HPDE6-E6E7 (cell line): ENCODE measurements at regions not wholly inside any gene's neighbourhood (a gene's known extent, or its start where the extent isn't known, plus 50 kb on each side); places are given as distances from the start of the nearest gene placed in this dataset.
"Not testable (repeated sequence)": the region's sequence is repeated elsewhere in the genome, so short reads cannot be mapped to it uniquely, and the experiment has no call there.

Experiments used
- DNase-seq: peaks from one replicate; pipeline ENCODE4 v3.0.0; 2011; ENCODE audit warnings: missing footprints; ENCODE audit errors: extremely low spot score

DNA sequence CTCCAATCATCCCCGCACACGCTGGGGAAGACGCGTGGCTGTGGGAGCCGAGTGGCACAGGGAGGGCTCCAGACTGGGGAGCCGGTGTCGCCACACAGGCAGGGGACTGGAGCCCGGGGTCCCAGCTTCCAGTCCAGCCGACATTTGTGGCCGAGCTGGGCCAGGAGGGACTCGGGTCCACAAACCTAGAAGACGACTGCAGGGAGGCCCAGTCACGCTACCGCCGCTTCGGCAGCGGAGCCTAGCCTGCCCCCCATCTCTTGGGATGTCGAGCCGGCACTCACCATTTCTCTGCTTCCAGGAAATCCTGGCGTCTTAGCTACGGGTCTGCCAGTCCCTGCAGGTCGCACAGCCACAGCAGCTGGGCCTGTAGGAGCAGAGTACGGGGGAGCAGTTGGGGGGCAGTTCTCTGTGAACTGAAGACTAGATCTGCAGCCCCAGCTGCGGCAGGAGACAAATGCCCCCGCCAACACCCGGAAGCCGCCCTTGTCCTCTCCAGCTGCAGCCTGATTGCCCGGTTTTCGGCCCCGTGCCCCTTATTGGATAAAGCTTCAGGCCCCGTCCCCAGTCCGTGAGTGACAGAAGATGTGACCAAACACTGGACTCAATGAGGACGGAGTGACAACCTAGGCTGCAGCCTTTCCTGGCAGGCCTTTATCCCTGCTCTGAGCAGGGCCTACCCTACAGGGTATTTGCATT lies 270.7 kb downstream of the ZNF33B start:
- DNase-seq, result peak; percentile 99

DNA sequence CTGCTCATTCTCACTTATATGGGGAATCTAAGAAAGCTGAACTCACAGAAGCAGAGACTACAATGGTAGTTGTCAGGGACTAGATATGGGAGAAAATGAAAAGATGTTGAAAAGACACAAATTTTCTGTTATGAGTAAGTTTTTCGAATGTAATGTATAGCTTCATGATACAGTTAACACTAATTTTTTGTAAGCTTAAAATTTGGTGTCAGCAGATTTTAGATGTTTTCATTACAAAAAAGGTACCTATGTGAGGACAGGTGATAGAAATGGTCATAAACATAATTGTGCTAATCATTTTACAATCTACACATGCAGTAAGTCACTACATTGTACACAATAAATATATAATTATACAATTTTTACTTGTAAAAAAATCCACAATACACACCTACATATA lies 286.6 kb downstream of the ZNF33B start:
- no peak for DNase-seq

DNA sequence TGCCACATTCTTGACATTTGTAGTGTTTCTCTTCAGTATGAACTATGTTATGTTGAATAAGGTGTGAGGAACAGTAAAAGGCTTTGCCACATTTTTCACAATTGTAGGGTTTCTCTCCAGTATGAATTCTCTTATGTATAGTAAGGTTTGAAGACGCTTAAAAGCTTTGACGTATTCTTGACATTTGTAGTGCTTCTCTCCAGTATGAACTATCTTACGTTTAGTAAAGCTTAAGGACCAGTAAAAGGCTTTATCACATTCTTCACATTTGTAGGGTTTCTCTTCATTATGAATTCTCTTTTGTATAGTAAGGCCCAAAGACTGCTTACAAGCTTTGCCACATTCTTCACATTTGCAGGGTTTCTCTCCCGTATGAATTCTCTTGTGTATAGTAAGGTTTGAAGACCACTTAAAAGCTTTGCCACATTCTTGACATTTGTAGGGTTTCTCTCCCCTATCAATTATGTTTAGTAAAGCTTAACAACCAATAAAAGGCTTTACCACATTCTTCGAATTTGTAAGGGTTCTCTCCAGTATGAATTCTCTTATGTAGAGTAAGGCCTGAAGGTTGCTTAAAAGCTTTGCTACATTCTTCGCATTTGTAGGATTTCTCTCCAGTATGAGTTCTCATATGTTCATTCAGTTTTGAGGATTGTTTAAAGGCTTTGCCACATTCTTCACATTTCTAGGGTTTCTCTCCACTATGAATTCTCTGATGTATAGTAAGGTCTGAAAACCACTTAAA lies 301.6 kb downstream of the ZNF33B start:
- DNase-seq, result not testable (repeated sequence)

DNA sequence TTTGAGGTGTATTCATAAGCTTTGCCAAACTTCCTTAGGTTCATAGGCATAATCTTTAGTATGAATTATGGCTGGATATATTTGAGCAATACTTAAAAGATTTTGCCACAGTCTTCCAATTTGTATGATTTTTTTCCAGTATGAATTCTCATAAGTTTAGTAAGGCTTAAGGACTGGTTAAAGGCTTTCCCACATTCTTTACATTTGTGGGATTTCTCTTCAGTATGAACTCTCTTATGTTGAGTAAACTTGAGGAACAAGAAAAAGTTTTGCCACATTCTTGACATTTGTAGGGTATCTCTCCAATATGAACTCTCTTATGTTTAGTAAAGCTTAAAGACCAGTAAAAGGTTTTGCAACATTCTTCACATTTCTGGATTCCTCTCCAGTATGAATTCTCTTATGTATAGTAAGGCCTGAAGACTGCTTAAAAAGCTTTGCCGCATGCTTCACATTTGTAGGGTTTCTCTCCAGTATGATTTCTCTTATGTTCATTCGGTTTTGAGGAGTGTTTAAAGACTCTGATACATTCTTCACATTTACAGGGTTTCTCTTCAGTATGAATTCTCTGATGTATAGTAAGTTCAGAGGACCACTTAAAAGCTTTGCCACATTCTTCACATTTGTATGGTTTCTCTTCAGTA lies 302.6 kb downstream of the ZNF33B start:
- DNase-seq, result not testable (repeated sequence)

DNA sequence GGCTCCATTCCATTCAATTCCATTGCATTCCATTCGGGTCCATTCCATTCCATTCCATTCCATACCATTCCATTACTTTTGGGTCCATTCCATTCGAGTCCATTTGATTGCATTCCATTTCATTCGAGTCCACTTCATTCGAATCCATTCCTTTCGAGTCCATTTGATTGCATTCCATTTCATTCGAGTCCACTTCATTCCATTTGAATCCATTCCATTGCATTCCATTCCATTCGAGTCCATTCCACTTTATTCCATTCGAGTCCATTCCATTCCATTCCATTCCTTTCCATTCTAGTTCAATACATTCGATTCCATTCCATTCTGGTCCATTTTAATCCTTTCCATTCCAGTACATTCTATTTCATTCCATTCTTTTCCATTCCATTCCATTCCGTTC lies 334.0 kb downstream of the ZNF33B start:
- no peak for DNase-seq

DNA sequence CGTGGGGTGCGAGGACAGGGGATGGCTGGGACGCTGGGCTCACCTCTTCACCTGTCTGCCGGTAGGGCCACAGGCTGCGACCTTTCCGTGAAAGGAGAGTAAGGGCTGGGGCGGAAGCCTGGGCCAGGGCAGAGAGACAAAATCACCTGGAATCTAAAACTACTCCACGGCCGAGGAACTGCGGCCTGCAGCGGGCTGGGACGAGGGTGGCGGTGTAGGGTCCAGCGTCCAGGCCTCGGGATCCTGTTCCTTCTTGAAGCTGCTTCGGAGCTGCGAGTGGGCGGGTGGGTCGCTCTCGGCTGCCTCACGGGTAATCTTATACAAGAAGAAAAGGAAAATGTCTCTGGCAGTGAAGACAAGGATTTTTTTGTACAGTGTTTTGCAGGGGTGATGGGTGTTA lies 356.5 kb downstream of the ZNF33B start:
- not testable (repeated sequence) for DNase-seq

DNA sequence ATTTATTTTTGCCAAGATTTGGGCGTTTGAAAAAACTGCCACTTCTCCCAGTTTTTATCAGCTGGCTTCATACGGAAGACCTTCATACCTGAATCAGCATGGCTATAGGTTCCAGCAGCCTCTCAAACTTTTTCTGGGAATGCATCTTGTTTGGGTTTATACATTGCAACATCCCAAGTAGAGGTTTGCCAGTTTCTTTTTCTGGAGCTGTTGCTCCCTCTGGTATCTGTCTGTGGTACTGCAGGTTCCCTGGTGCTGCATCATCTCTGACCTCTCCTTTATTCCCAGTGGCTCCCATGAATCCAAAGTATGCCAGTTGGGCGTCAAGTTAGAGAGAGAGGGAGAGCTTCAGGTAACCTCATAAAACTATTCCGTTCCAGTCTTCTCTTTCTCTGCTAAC lies 368.6 kb downstream of the ZNF33B start:
- DNase-seq, result not testable (repeated sequence)

DNA sequence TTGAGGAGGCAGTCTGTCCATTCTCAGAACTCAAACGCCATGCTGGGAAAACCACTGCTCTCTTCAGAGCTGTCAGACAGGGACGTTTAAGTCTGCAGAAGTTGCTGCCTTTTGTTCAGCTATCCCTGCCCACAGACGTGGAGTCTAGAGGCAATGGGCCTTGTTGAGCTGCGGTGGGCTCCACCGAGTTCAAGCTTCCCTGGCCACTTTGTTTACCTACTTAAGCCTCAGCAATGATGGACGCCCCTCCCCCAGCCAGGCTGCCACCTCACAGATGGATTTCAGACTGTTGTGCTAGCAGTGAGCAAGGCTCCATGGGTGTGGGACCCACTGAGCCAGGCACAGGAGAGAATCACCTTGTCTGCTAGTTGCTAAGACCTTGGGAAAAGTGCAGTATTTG lies 375.1 kb downstream of the ZNF33B start:
- not testable (repeated sequence) for DNase-seq

DNA sequence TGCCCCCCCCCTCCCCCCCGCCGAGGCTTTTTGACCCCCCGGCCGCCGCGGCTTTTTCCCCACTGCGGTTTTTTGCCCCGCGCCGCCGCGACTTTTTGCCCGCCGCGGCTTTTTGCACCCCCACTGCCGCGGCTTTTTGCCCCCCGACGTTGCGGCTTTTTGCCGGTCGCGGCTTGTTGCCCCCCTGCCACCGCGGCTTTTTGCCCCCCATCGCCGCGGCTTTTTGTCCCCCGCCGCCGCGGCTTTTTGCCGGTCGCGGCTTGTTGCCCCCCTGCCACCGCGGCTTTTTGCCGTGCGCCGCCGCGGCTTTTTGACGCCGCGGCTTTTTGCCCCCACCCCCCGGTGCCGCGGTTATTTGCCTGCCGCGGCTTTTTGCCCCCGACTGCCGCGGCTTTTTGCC lies 395.4 kb downstream of the ZNF33B start:
- not testable (repeated sequence) for DNase-seq

DNA sequence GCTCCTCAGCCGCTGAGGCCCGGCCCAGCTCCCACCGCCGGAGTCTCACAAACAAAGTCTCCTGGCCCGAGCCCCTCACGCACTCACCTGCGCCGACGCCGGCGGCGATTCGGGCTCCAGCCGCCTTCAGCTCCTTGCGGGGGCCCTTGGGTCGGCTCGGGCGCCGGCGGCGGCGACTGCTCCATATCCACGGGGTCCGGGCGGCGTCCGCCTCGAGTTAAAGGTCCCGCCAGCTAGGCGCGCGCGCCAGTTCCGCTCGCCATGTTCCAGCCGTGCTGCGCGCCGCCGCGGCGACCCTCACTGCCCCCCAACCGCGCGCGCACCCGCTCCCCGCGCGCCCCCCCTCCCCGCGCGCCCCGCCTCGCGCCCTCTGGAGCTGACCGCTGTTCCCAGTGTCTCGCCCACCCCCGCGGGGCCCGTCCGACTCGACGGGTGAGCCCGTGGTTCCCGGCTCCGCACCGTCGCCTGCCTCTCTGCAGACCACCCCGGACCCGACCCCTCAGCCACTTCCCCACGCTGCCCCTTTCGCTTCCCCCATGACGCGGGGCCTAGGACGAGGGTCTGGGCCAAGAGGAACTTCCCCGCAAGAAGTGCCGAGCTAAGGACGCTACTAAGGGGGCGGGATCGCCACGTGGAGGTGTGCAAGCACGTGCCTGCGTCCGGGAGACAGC lies 396.1 kb downstream of the ZNF33B start:
- no peak for DNase-seq

DNA sequence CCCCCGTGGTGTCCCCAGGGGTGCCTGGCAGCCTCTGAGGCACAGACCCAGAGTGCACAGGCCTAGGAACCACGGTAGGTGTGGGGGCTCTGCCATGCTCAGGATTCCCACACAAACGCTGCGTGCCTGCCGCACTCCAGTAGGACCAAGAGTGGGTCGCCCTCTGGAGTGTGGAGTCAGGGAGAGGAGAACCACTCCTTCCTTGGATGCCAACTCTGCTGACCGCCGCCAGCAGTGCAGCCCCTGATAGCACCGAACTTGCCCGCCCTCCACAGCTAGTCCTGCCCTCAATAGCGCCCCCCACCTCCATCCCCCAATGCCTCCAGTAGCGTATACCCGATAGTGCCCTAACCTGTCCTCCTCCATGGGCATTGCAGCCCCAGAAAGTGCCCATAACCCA lies 402.0 kb downstream of the ZNF33B start:
- DNase-seq, result not testable (repeated sequence)

DNA sequence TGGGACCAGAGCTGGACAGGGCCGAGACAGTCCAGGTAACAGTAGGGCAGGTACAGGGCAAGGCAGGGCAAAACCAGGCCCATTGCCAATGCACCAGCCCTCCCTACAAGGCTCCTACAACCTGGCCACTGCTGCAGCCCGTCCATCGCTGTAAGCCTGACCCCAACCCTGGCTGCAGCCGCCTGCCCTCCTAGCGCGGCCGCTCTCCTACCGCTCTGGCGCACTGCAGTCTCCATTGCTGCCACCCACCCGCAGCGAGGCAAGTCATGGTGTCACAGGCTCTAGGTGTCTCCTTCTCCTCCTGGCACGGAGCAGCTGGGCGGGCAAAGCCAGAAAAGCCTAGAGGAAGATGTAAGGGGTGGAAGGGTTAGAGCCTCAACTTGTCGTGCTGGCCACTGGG lies 402.6 kb downstream of the ZNF33B start:
- not testable (repeated sequence) for DNase-seq

DNA sequence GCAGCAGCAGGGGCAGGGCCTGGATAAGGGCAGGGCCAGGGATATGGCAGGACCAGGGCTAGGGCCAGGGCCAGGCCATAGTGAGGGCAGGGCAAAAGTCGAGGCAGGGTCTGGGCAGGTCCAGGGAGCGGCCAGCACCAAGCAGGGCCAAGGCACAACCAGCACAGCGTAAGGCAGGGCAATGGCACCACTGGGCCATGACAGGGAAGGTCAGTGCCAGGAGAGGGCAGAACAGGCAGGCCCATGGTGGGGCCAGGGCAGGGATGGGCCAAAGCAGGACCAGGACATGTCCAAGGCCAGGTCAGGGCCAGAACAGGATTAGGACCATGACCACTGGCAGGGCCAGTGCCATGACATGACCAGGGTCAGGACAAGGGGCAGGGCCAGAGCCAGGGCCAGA lies 403.1 kb downstream of the ZNF33B start:
- DNase-seq, result not testable (repeated sequence)

DNA sequence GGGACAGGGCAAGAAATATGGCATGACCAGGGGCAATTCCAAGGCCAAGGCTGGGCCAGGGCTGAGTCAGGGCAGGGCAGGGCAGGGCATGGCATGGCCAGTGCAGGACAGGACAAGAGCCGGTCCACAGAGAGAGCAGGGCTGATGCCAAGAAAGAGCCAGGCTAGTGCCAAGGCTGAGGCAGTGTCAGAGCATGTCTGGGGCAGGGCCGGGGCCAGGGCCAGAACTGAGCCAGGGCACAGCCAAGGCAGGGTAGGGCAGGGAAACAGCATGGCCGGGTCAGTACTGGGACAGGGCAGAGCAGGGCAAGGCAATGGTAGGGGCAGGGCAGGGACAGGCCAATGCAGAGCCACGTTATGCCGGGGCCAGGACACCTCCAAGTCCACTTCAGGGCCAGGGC lies 403.9 kb downstream of the ZNF33B start:
- not testable (repeated sequence) for DNase-seq

DNA sequence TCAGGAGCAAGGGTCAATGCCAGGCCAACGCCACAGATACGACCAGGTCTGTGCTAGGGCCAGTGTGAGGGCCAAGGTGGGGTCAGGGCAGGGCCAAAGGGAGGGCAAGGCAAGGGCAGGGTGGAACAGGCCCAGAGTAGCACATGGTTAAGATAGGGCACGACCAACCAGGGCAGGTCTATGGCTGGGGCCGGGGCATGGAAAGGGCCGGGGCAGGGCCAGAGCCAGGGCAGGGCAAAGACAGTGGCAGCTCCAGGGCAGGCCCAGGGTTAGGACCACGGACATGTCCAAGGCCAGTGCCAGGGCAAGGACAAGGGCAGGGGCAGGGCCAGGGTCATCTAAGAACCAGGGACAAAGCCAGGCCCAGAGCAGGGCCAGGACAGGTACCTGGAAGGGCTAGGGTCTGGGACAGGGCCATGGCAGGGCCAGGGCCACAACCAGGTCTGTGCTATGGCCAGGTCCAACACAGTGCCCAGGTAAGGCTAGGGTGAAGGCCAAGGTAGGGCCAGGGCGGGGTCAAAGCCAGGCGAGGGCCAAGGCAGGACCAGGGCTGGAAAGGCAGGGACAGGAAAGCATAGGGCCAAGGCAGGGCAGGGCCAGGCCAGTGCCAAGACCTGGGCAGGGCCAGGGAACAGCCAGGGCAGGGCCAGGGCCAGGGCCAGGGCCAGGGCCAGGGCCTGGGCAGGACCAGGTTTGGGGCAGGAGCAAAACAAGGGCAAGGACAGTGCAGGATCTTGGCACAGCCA lies 404.7 kb downstream of the ZNF33B start:
- DNase-seq, result not testable (repeated sequence)

DNA sequence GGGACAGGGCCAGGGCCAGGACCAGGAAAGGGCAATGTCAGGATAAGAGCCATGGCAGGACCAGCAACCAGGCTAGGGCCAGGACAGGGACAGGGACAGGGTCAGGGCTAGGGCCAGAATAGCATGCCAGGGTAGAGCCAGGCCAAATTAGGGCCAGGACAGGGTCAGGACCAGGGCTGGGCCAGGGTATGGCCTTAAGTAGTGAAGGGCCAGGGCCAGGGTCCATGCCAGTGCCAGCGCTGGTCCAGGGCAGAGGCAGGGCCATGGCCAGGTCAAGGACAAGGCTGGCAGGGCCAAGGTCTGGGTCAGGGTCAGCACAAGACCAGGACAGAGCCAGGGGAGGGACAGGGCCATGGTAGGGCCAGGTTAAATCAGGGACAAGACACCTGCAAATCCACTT lies 405.4 kb downstream of the ZNF33B start:
- DNase-seq, result not testable (repeated sequence)

DNA sequence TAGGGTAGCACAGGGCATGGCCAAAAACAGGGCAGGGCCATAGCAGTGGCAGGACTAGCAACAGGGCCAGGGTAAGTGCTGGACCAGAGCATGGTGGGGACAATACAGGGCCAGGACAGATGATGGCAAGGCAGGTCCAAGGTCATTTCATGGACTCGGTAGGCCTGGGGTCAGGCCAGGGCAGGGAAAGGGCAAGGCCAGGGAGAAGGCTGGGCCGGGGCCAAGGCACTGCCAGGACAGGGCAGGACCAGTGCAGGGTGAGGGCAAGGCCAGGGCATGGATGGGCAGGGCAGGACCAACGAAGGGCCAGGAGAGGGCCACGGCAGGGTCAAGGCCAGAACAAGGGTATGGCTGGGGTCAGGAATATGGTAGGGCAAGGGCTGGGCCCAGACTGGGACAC lies 407.6 kb downstream of the ZNF33B start:
- DNase-seq, result not testable (repeated sequence)

DNA sequence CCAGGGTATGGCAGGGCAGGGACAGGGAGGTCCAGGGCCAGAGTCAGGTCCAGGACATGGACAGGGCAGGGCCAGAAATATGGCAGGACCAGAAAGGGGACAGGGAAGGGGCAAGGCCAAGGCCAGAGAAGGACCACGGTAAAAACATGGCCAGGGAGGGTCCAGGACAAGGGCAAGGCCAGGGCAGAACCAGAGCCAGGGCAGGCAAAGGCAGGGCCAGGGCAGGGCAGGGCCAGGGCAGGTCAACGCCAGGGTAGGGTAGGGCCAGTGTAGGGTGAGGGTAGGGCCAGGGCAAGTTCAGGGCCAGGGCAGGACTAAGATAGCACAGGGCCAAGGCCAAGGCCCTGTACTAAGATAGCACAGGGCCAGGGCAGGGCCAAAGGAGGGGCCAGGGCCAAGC lies 408.3 kb downstream of the ZNF33B start:
- not testable (repeated sequence) for DNase-seq

DNA sequence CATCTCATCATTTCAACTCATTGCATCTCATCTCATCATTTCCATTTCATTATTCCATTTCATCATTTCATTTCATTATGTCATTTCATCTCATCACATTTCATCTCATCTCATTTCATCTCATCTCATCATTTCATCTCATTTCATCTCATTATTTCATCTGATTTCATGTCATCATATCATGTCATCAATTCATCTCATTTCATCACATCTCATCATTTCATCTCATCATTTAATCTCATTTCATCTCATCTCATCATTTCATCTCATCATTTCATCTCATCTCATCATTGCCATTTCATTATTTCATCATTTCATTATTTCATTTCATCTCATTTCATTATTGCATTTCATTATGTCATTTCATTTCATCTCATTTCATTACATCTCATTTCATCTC lies 410.5 kb downstream of the ZNF33B start:
- DNase-seq, result not testable (repeated sequence)

DNA sequence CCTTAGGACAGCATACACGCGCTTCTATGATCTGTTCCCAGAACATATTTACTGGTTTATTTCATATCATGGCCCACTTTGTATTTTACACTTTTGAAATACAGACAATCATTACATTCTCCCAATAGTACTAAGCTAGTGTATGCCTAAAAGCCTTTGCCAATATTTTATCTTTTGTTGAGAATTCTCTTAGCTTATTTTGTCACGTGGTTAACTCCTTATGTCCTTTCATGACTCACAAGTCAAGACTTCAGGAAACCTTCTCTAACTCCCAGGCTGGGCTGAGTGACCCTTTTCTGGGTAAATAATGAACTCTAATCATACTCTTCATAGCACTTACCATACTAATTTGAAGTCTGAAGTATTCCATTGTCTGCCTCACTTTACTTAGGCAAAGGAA lies 444.8 kb downstream of the ZNF33B start:
- not testable (repeated sequence) for DNase-seq

DNA sequence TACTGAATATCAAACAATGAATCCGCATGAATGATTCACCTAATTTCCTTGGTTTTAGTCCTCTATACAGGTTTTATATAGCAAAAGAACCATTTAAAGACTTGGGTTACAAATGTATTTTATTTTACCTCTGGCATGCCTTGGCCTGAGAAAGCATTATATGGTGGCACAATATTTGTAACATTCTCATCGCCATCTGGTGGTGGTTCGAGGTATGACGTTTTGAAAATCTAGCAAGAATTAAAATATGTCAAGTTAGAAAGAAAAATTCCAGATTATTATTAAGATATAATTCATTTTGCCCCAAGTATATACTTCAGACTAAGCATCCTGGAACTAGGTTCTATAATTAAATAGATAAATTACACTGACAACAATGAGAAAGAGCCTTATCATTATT lies 445.9 kb downstream of the ZNF33B start:
- DNase-seq, result not testable (repeated sequence)
